NCI-H524 (cell line): ENCODE measurements at regions not wholly inside any gene's neighbourhood (a gene's known extent, or its start where the extent isn't known, plus 50 kb on each side); places are given as distances from the start of the nearest gene placed in this dataset.

Source experiments
- DNase-seq, 2 experiments: peaks; one replicate each; lab custom pipeline; 2025; lab: John Stamatoyannopoulos, UW

DNA sequence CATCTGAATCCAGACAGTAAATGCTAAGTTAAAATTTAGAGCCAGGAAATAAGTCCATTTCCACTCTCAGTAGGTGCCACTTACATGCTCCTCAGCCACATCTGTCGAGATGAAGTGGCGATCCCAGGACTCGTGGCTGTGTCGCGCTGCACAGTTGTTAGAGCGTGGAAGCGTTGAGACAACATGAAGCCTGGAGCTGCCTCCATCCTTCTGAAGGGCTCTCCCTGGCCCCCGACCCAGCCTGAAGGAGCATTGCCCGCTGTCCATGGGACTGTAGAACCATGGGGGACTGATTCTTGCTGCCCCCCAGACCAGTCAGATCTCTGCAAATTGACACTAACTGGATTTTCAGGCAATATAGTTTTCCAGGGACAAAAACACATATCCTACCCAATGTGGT lies 58.9 kb downstream of the IRX1 start:
- no peak for DNase-seq

- no peak for DNase-seq
Observed at GRCh38 chr5:3656803-3657202, 61.2 kb downstream of the IRX1 start.

DNA sequence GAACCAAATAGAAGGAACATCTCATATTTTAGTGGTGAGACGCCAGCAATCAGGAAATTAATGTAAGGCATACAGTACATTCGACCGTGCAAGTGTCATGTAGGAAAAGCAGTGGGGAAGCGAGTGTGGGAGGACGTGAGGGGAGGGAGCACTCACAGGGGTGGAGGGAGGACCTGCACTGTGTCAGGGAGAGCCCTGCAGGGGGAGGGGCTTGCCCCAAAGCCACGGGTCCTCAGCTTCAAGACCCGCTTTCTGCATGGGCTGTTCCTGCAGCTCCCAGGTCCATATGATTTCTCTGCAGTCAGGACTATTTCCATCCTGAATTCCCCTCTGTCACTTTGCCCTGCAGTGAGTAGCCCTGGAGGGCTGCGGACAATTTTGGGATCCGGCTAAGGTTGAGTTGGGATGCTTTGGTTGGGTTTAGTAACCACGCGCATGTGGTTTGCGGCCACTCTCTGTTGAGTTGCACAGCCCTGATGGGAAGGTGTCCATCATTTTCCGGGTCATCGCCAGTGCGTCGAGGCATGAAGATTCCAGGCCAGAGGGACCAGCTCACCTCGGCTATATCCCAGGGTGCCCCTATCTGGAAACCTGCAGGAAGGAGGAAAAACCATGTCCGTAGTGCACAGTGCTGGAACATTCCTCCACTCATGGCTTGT lies 61.9 kb downstream of the IRX1 start:
- no peak for DNase-seq

DNA sequence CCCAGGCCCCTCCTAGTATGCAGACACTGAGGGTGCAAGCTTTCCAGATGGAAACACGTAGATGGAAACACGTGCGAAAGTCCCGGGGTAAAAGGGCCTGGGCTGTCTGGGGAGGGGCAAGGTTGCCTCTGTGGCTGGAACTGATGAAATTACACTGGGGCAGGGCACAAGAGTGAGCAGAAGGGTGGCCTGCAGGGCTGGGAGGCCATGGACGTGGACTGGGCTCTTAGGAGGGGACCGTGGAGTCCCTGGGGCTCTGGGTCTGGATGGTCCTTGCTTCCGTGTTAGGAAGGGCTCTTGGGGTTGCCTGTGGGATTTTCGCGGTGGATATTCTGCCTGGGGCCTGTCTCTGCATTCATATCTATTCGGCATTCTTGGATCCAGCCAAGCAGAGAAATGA lies 63.3 kb downstream of the IRX1 start:
- no peak for DNase-seq

GRCh38 chr5:3659907-3660306 lies 64.3 kb downstream of the IRX1 start:
- no peak for DNase-seq

- no peak for DNase-seq
Observed at GRCh38 chr5:3660630-3661029, 65.0 kb downstream of the IRX1 start.

DNA sequence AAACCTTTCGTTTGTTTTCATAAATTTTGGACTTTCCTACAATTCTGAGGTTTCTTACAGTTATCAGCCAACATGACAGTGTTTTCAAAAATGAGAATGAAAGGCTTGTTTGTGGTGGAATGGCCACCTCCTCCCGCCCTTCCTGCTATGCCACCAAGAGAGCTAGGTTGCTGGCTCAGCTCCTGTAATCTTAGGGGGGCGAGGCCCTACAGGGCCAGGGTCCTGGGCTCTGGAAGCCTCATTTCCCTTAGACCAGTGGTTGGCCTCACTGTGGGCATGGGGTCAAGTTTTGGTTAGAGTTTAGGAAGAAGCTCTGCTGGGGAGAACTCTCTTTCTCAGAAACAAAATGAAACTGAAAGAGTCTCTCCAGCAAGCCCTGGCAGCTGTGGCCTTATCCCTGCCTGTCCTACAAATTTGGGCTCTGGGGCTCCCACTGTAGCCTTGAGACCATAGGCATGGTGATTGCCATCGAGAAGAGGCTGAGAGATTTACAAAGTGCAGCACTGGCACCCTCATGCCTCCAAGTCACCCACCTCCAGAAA lies 66.2 kb downstream of the IRX1 start:
- no peak for DNase-seq

DNA sequence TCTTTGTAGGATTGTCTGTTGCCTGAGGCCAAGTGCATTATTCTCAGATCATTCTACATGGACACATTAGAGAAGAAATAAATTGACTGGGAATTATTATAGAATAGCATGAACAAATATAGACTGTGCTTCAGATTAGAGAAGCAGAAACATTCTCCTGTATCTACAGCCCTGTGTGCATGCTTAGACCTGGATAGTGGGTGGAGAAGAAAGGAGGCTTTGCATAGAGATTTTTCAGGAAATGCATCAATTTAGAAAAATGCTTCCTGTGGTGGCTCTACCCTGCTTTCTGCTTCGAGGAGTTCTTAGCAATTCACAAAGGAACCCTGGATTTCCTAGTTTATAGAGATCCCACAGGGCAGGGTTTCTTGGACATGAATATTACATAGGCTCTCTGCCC lies 66.7 kb downstream of the IRX1 start:
- DNase-seq = no peak

DNA sequence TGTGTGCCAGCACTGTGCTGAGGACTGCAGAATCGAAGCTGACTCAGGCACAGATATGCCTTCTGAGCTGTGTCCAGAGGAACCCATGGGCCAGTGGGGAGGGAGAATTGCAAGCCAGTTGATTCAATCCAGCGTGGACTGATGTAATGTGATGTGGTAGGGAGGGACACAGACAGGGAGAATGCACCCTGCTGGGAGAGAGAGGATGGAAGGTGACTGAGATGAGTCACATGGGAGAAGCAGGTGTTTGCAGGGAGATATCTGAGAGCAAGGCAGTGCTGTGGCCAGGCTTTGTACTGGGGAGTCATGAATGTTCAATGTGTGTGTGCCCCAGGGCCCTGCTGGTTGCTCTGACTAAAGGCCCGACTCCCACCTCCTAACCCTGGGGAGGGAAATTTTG lies 75.7 kb downstream of the IRX1 start:
- DNase-seq = no peak

DNA sequence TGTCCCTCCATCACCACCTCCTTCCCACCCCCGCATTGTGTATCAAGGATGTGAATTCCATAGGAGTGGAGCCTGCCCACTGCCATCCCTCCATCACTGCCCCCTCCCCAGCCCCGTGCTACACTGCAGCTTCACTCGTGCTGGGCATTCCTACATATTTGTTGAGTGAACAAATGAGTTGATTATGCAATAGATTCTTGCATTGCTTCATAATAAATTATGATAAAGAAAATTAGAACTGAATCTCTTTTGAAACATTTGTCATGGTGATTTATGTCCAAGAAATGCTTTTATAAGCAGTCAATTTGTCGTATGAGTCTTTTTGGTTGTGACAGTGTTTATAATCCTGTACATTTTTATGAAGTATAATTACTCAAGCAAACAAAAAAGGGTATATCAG lies 83.2 kb downstream of the IRX1 start:
- no peak for DNase-seq

DNA sequence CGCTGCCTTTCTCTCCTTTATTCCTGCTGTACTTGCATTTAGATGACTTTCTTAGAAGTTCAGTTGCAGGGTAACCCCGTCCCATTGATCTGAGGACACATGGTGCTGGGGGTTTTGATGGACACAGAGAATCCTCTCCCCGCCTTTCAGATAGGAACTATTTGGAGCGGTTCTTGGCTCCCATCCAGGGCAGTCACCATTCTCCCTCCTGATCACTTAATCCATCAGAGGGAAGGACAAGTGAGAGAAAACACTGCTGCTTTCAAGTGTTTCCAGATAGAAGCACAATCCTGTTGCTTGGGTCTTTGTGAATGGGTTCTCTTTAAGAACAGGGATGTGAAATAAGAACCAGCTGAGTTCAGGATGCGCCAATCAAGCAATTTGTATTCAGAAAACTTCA lies 85.2 kb downstream of the IRX1 start:
- DNase-seq = peak in 1 of 2 experiments; percentile 26

DNA sequence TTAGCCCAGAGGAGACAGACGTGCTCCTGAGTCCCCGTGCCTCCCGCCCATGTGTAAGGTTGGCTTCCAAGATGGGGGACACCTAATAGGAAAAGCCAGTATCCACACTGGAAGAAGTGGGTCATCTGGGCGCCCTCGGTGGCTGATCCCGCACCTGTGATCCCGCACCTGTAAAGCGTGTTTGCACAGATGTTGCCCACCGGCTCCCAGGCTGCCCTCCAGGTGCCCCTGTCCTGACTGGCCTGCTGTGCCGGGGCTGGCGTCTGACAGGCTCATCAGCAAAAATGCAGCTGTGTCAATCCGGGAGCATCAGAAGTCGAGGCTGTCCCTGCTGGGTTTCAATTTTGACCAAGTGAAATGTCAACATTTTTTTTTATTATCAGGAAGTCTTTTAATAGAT lies 88.5 kb downstream of the IRX1 start:
- DNase-seq = no peak

DNA sequence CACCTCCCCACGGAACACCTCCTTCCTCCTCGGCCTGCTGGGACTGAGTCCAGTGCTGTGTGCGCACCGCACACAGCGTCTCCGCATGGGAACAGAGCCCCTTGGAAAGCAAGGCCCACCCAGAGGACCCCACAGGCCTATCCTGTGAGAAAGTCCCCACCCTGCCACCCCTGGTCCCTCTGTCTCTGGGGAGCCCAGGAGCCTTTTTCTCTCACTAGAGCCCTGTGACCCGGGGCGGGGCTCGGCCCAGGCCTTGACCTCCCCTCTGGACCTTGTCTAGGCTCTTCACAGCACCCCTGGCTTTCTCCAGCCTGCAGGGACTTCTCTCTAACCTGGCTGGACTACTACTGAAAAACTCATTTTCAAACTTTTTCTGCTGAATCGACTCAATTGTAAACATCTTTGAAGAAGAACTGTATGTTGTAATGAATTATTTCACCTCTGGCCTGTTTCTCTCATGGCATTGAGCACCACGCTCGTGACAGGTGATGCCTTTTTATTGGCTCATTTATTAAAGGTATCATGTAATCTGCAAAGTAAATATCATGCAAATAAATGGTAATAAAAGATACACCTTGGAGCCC lies 89.2 kb downstream of the IRX1 start:
- DNase-seq = no peak

DNA sequence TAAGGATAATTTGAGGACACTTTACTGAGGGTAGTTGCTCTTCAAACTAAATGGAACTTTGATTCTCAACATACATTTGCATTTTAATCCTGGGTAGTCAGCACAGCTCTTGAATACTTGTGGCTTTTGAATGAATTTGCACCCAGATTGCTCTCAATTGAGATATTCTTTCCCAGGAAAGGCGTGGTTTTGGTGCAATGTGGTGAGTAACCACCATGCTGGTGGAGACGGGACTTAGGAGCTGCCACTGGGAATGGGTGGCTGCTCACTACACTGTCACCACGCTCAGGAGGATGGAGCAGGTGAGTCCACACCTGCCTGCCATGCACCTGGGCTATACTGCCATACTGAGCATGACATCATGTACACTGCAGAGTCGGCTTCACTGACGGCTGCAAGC lies 99.2 kb downstream of the IRX1 start:
- DNase-seq = no peak

DNA sequence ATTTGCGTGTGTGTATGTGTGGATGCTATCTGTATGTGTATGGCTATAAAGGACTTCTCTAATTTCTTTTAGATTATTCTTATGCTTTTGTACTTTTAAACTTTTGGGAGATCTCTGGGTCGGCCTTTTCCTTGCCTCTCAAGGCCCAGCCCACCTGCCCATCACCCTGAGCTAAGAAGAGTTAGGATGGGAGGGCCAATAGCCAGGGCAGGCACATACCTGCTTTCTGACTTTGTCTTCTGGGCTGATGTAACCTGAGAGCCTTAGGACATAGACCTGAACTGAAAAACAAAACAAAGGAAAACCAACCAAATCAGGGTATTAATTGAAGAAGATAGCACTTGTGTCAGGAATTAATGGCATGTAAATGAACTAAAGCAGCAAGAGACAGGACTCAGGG lies 100.2 kb downstream of the IRX1 start:
- no peak for DNase-seq

DNA sequence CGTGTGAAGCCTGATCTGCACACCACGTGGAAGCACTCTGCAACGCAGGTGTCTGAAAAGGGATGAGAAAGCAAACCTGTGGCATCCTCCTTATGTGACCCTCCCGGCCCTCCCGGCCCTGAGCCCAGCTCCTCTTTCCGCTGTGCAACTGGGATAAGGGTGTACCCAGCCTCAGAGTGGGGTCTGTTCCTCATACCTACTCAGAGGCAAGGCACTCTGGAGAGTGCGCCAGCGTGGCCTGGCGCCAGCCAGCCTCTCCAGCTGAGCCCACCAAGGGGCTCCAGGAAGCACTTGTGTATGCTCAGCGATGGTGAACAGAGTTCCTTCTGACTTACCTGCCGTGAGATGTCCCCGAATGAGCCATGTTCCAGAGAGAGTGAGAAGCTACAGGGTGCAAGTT lies 102.8 kb downstream of the IRX1 start:
- no peak for DNase-seq

DNA sequence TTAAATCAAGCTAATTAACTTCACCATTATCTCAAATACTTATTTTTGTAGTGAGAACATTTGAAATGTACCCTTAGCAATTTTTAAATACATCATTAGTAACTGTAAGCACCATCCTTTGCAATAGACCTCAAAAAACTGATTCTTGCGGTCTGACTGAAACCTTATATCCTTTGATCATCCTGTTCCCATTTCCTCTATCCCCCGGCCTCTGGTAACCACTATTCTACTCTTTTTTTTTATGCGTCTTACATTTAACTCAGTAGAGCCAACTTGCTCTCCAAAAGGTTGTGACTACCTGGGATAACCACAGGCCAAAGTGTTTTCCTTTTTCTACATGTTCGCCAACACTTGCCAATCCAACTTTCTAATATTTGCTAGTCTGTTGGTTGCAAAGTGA lies 106.1 kb downstream of the IRX1 start:
- DNase-seq = no peak

DNA sequence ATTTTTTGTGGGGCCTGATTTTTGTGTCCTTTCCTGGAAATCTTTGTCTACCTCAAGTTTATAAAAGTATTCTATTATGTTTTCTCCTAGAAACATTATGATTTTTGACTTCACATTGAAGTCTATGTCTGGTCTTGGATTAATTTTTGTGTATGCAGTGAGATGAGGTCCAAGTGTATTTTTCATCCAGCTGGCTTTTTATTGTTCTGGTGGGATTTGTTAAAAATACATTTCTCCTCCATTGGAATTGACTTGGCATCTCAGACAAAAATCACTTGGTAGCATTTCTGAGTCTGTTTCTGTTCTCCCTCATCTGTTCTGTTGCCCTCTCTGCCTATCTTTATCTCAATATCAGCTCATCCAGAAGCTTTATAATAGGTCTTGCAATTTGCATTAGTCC lies 109.0 kb downstream of the IRX1 start:
- DNase-seq = no peak

GRCh38 chr5:3709068-3709716 lies 113.6 kb downstream of the IRX1 start:
- DNase-seq = no peak

DNA sequence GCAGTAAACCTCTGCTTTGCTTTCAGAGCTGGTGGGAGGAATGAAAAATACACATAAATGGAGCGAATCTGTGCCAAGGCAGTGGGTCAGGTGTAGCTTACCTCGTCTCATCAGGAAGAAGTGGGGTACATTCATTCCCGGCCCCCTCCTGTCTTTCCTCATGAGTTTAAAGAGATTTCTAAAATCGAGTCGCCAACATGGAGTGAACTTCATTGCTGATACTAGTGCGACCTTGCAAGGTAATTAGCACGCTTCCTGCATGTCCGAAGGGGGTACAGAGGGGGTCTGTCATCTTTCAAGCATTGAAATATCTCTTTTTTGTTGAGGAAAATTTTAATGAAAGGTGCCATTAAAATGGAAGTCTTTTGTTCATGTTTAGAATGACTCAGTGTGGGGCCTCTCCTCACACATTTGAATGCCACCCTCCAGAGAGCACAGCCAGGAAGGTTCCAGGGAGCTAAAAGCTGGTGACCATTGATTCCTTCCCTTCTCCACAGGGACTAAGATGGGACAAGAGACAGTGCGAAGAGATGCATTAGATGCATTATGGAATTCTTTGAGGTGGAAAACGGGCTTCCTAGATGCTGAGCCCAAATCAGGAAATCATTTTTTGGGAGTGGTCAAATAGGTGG lies 114.2 kb downstream of the IRX1 start:
- DNase-seq = no peak

- no peak for DNase-seq
Observed at GRCh38 chr5:3715062-3715461, 119.4 kb downstream of the IRX1 start.

DNA sequence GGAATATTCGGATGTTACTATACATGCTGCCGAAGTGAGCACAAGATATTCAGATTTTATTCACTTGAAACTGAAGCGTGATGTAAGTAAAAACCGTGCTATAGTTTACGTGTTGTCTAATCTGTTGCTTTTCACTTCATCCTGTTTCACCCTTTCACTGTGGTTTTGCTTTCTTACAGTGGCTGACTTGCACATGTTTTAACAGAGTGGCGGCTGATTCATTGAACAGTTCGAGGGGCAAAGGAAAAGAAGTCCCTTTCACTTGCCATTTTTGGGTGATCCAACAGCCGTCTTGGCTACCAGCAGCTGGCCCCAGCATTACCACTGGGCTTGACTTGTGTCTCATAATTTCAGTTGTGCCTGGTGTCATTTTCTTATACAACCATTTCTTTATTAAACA lies 134.0 kb downstream of the IRX1 start:
- DNase-seq = no peak

- peak in 1 of 2 experiments; percentile 7 for DNase-seq
Observed at GRCh38 chr5:3734632-3735031, 139.0 kb downstream of the IRX1 start.
